Cardiac fibroblast (primary cell): ENCODE measurements at regions not wholly inside any gene's neighbourhood (a gene's known extent, or its start where the extent isn't known, plus 50 kb on each side); places are given as distances from the start of the nearest gene placed in this dataset.

ENCODE experiments used
- DNase-seq, 2 donors: peaks; one replicate each; pipeline versions ENCODE4 v3.0.0 to v3.0.0-alpha.2; 2010; ENCODE audit warnings: low read depth in 2 of 2
- H3K4me3 ChIP-seq, 2 donors: replicated peaks in 1 of 2; 1 replicate in 1 of 2; 2 replicates in 1 of 2; pipeline ENCODE4 v1.5.1; 2011; ENCODE audit warnings: low read depth in 2 of 2, low read length in 2 of 2, mild to moderate bottlenecking in 2 of 2, moderate library complexity in 1 of 2
- CTCF ChIP-seq: IDR thresholded peaks from one replicate; pipeline ENCODE4 v1.5.1; 2011; ENCODE audit warnings: low read depth, mild to moderate bottlenecking, low read length, inconsistent platforms

- no peak for TF ChIP-seq CTCF
- DNase-seq, result no peak
Observed at GRCh38 chr2:126822115-126822514, 76.6 kb upstream of the TEX51 start.

GRCh38 chr2:126822921-126823320 is 75.8 kb upstream of the TEX51 start:
- TF ChIP-seq CTCF, result no peak
- H3K4me3 ChIP-seq, result no peak overlapping the region
- no peak for DNase-seq

More at GRCh38 chr2:126822115-126822514, 76.6 kb upstream of the TEX51 start:
- no peak overlapping the region for H3K4me3 ChIP-seq

GRCh38 chr2:126823951-126824350 is 74.7 kb upstream of the TEX51 start:
- no peak for DNase-seq
- TF ChIP-seq CTCF, result no peak
- no peak overlapping the region for H3K4me3 ChIP-seq

- H3K4me3 ChIP-seq, result no peak overlapping the region
- TF ChIP-seq CTCF, result no peak
- no peak for DNase-seq
Observed at GRCh38 chr2:126824663-126825062, 74.0 kb upstream of the TEX51 start.

GRCh38 chr2:126825316-126825715 is 73.4 kb upstream of the TEX51 start:
- no peak overlapping the region for H3K4me3 ChIP-seq
- no peak for TF ChIP-seq CTCF
- no peak for DNase-seq

- TF ChIP-seq CTCF, result no peak
- no peak overlapping the region for H3K4me3 ChIP-seq
- no peak for DNase-seq
Observed at GRCh38 chr2:126826491-126826890, 72.2 kb upstream of the TEX51 start.

GRCh38 chr2:126827371-126827770 is 71.3 kb upstream of the TEX51 start:
- no peak for DNase-seq
- no peak for TF ChIP-seq CTCF
- H3K4me3 ChIP-seq, result no peak overlapping the region
